ENCODE measurements at regions not wholly inside any gene's neighbourhood (a gene's known extent, or its start where the extent isn't known, plus 50 kb on each side); places are given as distances from the start of the nearest gene placed in this dataset.

DNA sequence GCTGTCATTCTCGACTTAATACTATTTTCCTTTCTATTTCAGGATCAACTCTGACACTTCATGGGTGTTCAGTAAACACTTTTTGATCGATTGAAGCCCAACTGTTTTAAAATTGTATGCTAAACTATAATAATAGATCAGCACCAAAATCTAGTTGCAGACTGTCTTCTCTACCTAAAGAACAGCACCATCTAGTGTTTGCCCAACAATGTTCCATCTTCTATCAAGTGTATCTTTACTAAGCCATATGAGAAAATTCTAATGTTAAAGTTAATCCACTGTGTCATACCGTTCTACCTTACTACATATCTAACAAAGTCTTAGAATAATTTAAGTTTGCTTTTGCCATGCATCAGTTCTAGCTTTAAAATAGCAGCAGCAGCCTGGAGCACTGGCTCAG lies 113.0 kb upstream of the PRDX4 start:
- Histone ChIP-seq H3K4me3 (no peak overlapping the region), H3K36me3 (ENCODE audit: low read depth, missing control alignments) (no peaks in the 10 kb centered on the region), H3K9me3 (no peaks in the 10 kb centered on the region), H3K4me1 (no peaks in the 10 kb centered on the region), H3K27ac (no peak overlapping the region), H3K27me3 (no peaks in the 10 kb centered on the region)
- DNase-seq, result no peak
- intact Hi-C loops (cut with DNase I; ENCODE audit: low total_unique reads), result no loop called here
- 18 to 25% methylated on average over 3 of the region's 3 CpGs for WGBS, 2 donors
- no peak for TF ChIP-seq POLR2A (IDR thresholded peaks at IDR 0.05)
- TF ChIP-seq, protein P1, sequence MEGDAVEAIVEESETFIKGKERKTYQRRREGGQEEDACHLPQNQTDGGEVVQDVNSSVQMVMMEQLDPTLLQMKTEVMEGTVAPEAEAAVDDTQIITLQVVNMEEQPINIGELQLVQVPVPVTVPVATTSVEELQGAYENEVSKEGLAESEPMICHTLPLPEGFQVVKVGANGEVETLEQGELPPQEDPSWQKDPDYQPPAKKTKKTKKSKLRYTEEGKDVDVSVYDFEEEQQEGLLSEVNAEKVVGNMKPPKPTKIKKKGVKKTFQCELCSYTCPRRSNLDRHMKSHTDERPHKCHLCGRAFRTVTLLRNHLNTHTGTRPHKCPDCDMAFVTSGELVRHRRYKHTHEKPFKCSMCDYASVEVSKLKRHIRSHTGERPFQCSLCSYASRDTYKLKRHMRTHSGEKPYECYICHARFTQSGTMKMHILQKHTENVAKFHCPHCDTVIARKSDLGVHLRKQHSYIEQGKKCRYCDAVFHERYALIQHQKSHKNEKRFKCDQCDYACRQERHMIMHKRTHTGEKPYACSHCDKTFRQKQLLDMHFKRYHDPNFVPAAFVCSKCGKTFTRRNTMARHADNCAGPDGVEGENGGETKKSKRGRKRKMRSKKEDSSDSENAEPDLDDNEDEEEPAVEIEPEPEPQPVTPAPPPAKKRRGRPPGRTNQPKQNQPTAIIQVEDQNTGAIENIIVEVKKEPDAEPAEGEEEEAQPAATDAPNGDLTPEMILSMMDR (IDR thresholded peaks at IDR 0.05), result peak; percentile 26 to 33 (median 32)

DNA sequence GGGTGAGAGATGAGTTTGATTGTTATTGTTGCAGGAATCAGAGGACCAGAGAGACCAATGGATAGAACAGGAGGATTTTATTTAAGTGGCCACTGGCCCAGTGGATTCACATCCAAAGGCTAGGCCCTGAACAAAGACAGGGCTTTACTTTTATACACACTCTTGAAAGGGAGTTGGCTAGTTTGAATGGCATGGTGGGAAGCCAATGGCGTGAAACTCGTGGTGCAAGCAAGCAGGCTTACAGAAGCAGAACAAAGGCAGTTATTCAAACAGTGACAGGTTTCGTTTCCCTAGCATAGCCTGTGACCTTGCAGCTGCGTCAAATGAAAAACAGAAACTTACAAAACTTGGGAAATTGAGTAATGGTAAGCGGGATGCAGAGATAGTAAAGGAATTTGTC lies 110.2 kb upstream of the PRDX4 start:
- H3K27me3 ChIP-seq, result no peaks in the 10 kb centered on the region
- H3K36me3 ChIP-seq (ENCODE audit: low read depth, missing control alignments), result no peaks in the 10 kb centered on the region
- intact Hi-C loops (cut with DNase I; ENCODE audit: low total_unique reads), result no loop called here
- H3K27ac ChIP-seq, result no peak overlapping the region
- 63 to 64% methylated on average over 5 of the region's 5 CpGs for WGBS, 2 donors
- peak; percentile 64 for DNase-seq
- TF ChIP-seq, protein P1 (IDR thresholded peaks at IDR 0.05), result no peak
- TF ChIP-seq POLR2A (IDR thresholded peaks at IDR 0.05), result no peak
- no peaks in the 10 kb centered on the region for H3K9me3 ChIP-seq
- H3K4me1 ChIP-seq, result no peaks in the 10 kb centered on the region
- H3K4me3 ChIP-seq, result no peak overlapping the region

DNA sequence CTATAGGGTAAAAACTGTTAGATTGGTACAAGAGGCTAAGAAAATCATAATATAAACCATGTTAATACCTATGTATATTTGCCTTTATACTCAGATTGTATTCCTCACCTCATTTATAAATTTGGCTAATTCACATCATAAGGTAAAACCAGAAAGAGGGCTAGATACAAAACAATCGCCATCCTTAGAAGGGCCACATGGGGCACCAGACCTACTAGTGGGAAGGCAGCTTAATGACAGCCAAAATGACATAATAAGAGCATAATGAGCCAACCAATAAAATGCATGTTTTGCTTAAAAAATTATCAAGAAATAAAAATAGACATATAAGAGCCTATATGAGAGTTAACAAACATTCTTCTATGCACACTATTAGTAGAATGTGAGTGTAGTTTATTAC lies 107.3 kb upstream of the PRDX4 start:
- H3K4me3 ChIP-seq, result no peak overlapping the region
- no peaks in the 10 kb centered on the region for H3K27me3 ChIP-seq
- H3K4me1 ChIP-seq, result no peaks in the 10 kb centered on the region
- intact Hi-C loops (cut with DNase I; ENCODE audit: low total_unique reads), result no loop called here
- no peak for TF ChIP-seq POLR2A (IDR thresholded peaks at IDR 0.05)
- TF ChIP-seq, protein P1 (IDR thresholded peaks at IDR 0.05), result no peak
- no peaks in the 10 kb centered on the region for H3K36me3 ChIP-seq (ENCODE audit: low read depth, missing control alignments)
- 93 to 100% methylated on average over 1 of the region's 1 CpG for WGBS, 2 donors
- no peak overlapping the region for H3K27ac ChIP-seq
- DNase-seq, result no peak
- H3K9me3 ChIP-seq, result no peaks in the 10 kb centered on the region

GRCh38 chrX:23570674-23571343 lies 96.5 kb upstream of the PRDX4 start:
- intact Hi-C loops (cut with DNase I; ENCODE audit: low total_unique reads), result no loop called here
- H3K4me3 ChIP-seq, result no peak overlapping the region
- 91 to 93% methylated on average over 2 of the region's 2 CpGs for WGBS, 2 donors
- H3K36me3 ChIP-seq (ENCODE audit: low read depth, missing control alignments), result no peaks in the 10 kb centered on the region
- DNase-seq, result no peak
- H3K27me3 ChIP-seq, result no peaks in the 10 kb centered on the region
- H3K9me3 ChIP-seq, result no peaks in the 10 kb centered on the region
- TF ChIP-seq, protein P1 (IDR thresholded peaks at IDR 0.05), result no peak
- no peak for TF ChIP-seq POLR2A (IDR thresholded peaks at IDR 0.05)
- H3K27ac ChIP-seq, result no peak overlapping the region
- H3K4me1 ChIP-seq, result no peaks in the 10 kb centered on the region

DNA sequence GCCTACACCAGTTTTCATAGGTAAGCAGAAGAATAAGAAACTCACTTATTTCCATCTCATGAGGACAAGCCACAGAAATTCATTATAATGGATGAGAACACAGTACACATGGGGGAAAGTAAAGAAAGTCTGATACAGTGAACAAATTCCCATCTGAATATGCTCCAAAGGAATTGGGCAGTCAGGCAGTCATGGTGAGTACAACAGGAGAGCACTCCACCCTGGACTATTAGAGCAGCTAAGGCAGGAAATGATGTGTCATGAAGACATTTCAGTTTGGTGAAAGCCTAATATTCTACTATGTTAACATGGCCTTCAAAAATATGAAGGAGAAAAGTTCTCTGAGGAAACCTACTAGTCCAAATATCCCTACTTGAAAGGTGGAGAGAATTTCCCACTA lies 92.0 kb upstream of the PRDX4 start:
- TF ChIP-seq POLR2A (IDR thresholded peaks at IDR 0.05), result no peak
- TF ChIP-seq, protein P1 (IDR thresholded peaks at IDR 0.05), result no peak
- Histone ChIP-seq H3K9me3 (no peaks in the 10 kb centered on the region), H3K4me1 (no peaks in the 10 kb centered on the region), H3K27me3 (no peaks in the 10 kb centered on the region), H3K36me3 (ENCODE audit: low read depth, missing control alignments) (no peaks in the 10 kb centered on the region), H3K4me3 (no peak overlapping the region), H3K27ac (no peak overlapping the region)
- no peak for DNase-seq
- intact Hi-C loops (cut with DNase I; ENCODE audit: low total_unique reads), result no loop called here
